K562 (cell line): ENCODE measurements at regions not wholly inside any gene's neighbourhood (a gene's known extent, or its start where the extent isn't known, plus 50 kb on each side); places are given as distances from the start of the nearest gene placed in this dataset.

ENCODE experiments used
- NONO ChIP-seq, 2 experiments: fragments of 200-400 bp in 1 of 2; fragments of 450-650 bp in 1 of 2; formaldehyde crosslinking in 1 of 2; IDR thresholded peaks; 2 replicates each; pipeline ENCODE4 v1.6.1; 2017; ENCODE audit warnings: low read depth in 2 of 2, mild to moderate bottlenecking in 2 of 2, moderate library complexity in 2 of 2, low read length in 1 of 2
- NR1H2 ChIP-seq: sonication (generic); formaldehyde crosslinking; IDR thresholded peaks from 2 replicates; pipeline ENCODE4 v1.4.0; 2020; ENCODE audit warnings: mild to moderate bottlenecking, missing genetic modification reagents
- PCBP2 ChIP-seq: fragments of 200-400 bp; formaldehyde crosslinking; IDR thresholded peaks from 2 replicates; pipeline ENCODE4 v1.6.1; 2018; ENCODE audit warnings: low read length, low read depth, mild to moderate bottlenecking, moderate library complexity; ENCODE audit not compliant: poor library complexity, severe bottlenecking
- SNIP1 ChIP-seq: fragments of 450-650 bp; IDR thresholded peaks from 2 replicates; pipeline ENCODE4 v1.7.1; 2017; ENCODE audit warnings: low read depth, mild to moderate bottlenecking
- TCF15 ChIP-seq: fragments of 250-450 bp; sonication (Bioruptor Pico); IDR thresholded peaks from 2 replicates; pipeline ENCODE4 v1.8.0; 2022; ENCODE audit warnings: moderate library complexity, mild to moderate bottlenecking, inconsistent platforms
- YBX1 ChIP-seq: fragments of 450-650 bp; IDR thresholded peaks from 2 replicates; pipeline ENCODE4 v1.7.1; 2016; ENCODE audit warnings: mild to moderate bottlenecking
- YY1 ChIP-seq, 3 experiments: IDR thresholded peaks; 2 replicates each; pipeline ENCODE4 v1.6.1; 2011; ENCODE audit warnings: low read length in 2 of 3, mild to moderate bottlenecking in 2 of 3, moderate library complexity in 2 of 3, borderline replicate concordance in 1 of 3, control low read depth in 1 of 3, low read depth in 1 of 3; ENCODE audit not compliant: insufficient read depth in 3 of 3, insufficient replicate concordance in 2 of 3, control insufficient read depth in 1 of 3, insufficient read length in 1 of 3; ENCODE audit errors: extremely low read depth in 1 of 3
- ZNF224 ChIP-seq: sonication (generic); formaldehyde crosslinking; IDR thresholded peaks from 2 replicates; pipeline ENCODE4 v1.8.0; 2022; ENCODE audit warnings: mild to moderate bottlenecking, missing genetic modification reagents

GRCh38 chr2:60377825-60378224 lies 175.6 kb downstream of the BCL11A start:
- TF ChIP-seq TCF15 (CRISPR knock-in tag) (no peak), NONO (IDR thresholded peaks at IDR 0.05; ENCODE audit: low read depth in 2 of 2, low read length in 1 of 2) (no peak), YY1 (IDR thresholded peaks at IDR 0.05; ENCODE audit: borderline replicate concordance in 1 of 3, control insufficient read depth in 1 of 3, extremely low read depth in 1 of 3, insufficient read depth in 3 of 3, insufficient read length in 1 of 3, insufficient replicate concordance in 2 of 3, low read depth in 1 of 3, low read length in 2 of 3) (no peak), SNIP1 (no peak), YBX1 (no peak), PCBP2 (no peak), ZNF224 (CRISPR knock-in tag) (no peak), NR1H2 (CRISPR knock-in tag) (no peak)
